Upper lobe of right lung (tissue), 1 donor: ENCODE measurements at regions not wholly inside any gene's neighbourhood (a gene's known extent, or its start where the extent isn't known, plus 50 kb on each side); places are given as distances from the start of the nearest gene placed in this dataset.

Experiments
- ATAC-seq: fragments of 200-7000 bp; cut with Tn5 transposase; one replicate; pipeline ENCODE4 v1.9.1; 2020; ENCODE audit warnings: mild to moderate bottlenecking, moderate library complexity
- DNase-seq: peaks from one replicate; pipeline ENCODE4 v3.0.0-alpha.2; 2020
- H3K27ac ChIP-seq: fragments of 200-600 bp; one replicate; pipeline ENCODE4 v1.8.0; 2022
- H3K27me3 ChIP-seq: fragments of 200-600 bp; one replicate; pipeline ENCODE4 v1.8.0; 2022; ENCODE audit warnings: mild to moderate bottlenecking
- H3K36me3 ChIP-seq: fragments of 200-600 bp; one replicate; pipeline ENCODE4 v1.8.0; 2022
- H3K4me1 ChIP-seq: fragments of 200-600 bp; one replicate; pipeline ENCODE4 v1.8.0; 2022
- H3K4me3 ChIP-seq: fragments of 200-600 bp; one replicate; pipeline ENCODE4 v1.8.0; 2022; ENCODE audit warnings: mild to moderate bottlenecking
- H3K9me3 ChIP-seq: fragments of 200-600 bp; one replicate; pipeline ENCODE4 v1.8.0; 2022
- CTCF ChIP-seq: fragments of 200-600 bp; IDR thresholded peaks from one replicate; pipeline ENCODE4 v1.8.0; 2022; ENCODE audit warnings: antibody characterized with exemption
- intact Hi-C: fragments of 100-400 bp; cut with DNase I; formaldehyde crosslinking; loops from one replicate; pipeline ENCODE4 v1.11.0; 2022
- donor health status: DM: no; HTN: yes; CAD: no; lungs with severe emphysema.

GRCh38 chr4:125365731-125366130, 51.0 kb downstream of the FAT4 start:
- DNase-seq (no peak), ATAC-seq (no peak)
- Histone ChIP-seq H3K27me3 (no peaks in the 10 kb centered on the region), H3K36me3 (no peaks in the 10 kb centered on the region), H3K27ac (no peak overlapping the region), H3K9me3 (no peaks in the 10 kb centered on the region), H3K4me3 (no peak overlapping the region), H3K4me1 (peaks cover 3% of the 10 kb centered on the region)
- intact Hi-C loops: no loop called here
- TF ChIP-seq CTCF: no peak

GRCh38 chr4:125368146-125368545, 53.4 kb downstream of the FAT4 start:
- DNase-seq (no peak), ATAC-seq (no peak)
- Histone ChIP-seq H3K4me1 (peaks cover 3% of the 10 kb centered on the region), H3K27ac (no peak overlapping the region), H3K9me3 (no peaks in the 10 kb centered on the region), H3K4me3 (peak overlapping the region; percentile 32), H3K36me3 (no peaks in the 10 kb centered on the region), H3K27me3 (no peaks in the 10 kb centered on the region)
- intact Hi-C loops: no loop called here
- TF ChIP-seq CTCF: no peak

GRCh38 chr4:125368671-125369081, 53.9 kb downstream of the FAT4 start:
- H3K4me1 ChIP-seq: peaks cover 3% of the 10 kb centered on the region
- H3K9me3 ChIP-seq: no peaks in the 10 kb centered on the region
- no peak for TF ChIP-seq CTCF
- no peaks in the 10 kb centered on the region for H3K36me3 ChIP-seq
- no peak overlapping the region for H3K27ac ChIP-seq
- intact Hi-C loops: no loop called here
- no peaks in the 10 kb centered on the region for H3K27me3 ChIP-seq
- H3K4me3 ChIP-seq: peak overlapping the region; percentile 32
- no peak for DNase-seq
- no peak for ATAC-seq

GRCh38 chr4:125369098-125369497, 54.3 kb downstream of the FAT4 start:
- H3K9me3 ChIP-seq: no peaks in the 10 kb centered on the region
- H3K36me3 ChIP-seq: no peaks in the 10 kb centered on the region
- H3K4me1 ChIP-seq: peaks cover 3% of the 10 kb centered on the region
- TF ChIP-seq CTCF: no peak
- no peaks in the 10 kb centered on the region for H3K27me3 ChIP-seq
- intact Hi-C loops: no loop called here
- H3K27ac ChIP-seq: no peak overlapping the region
- DNase-seq (no peak), ATAC-seq (no peak)
- H3K4me3 ChIP-seq: no peak overlapping the region

GRCh38 chr4:125370478-125370877, 55.7 kb downstream of the FAT4 start:
- Histone ChIP-seq H3K36me3 (no peaks in the 10 kb centered on the region), H3K4me3 (no peak overlapping the region), H3K27me3 (no peaks in the 10 kb centered on the region), H3K4me1 (peaks cover 3% of the 10 kb centered on the region), H3K27ac (no peak overlapping the region), H3K9me3 (no peaks in the 10 kb centered on the region)
- TF ChIP-seq CTCF: no peak
- DNase-seq (no peak), ATAC-seq (no peak)
- intact Hi-C loops: no loop called here

GRCh38 chr4:125382995-125383394, 68.2 kb downstream of the FAT4 start:
- ATAC-seq: no peak
- H3K27ac ChIP-seq: no peak overlapping the region
- no peaks in the 10 kb centered on the region for H3K9me3 ChIP-seq

More at GRCh38 chr4:125382995-125383394, 68.2 kb downstream of the FAT4 start:
- DNase-seq: no peak
- Histone ChIP-seq H3K36me3 (no peaks in the 10 kb centered on the region), H3K27me3 (no peaks in the 10 kb centered on the region), H3K4me3 (no peak overlapping the region), H3K4me1 (no peaks in the 10 kb centered on the region)
- TF ChIP-seq CTCF: no peak
- intact Hi-C loops: no loop called here
